Urinary bladder (tissue), 3 donors: ENCODE measurements at regions not wholly inside any gene's neighbourhood (a gene's known extent, or its start where the extent isn't known, plus 50 kb on each side); places are given as distances from the start of the nearest gene placed in this dataset.
A peak's percentile ranks its signal among the peaks of the same experiment; 100 is the strongest.
"Not testable (repeated sequence)": the region's sequence is repeated elsewhere in the genome, so short reads cannot be mapped to it uniquely, and the experiment has no call there.

Experiments
- DNase-seq: peaks from one replicate; pipeline ENCODE4 v3.0.0-alpha.2; 2015; ENCODE audit errors: extremely low spot score
- H3K27ac ChIP-seq: one replicate; pipeline ENCODE4 v1.5.1; 2013; ENCODE audit warnings: low read depth, mild to moderate bottlenecking, moderate library complexity
- H3K36me3 ChIP-seq: one replicate; pipeline ENCODE4 v1.6.1; 2013; ENCODE audit warnings: mild to moderate bottlenecking, moderate library complexity; ENCODE audit not compliant: insufficient read depth
- H3K4me1 ChIP-seq: one replicate; pipeline ENCODE4 v1.6.1; 2013; ENCODE audit warnings: mild to moderate bottlenecking, moderate library complexity; ENCODE audit not compliant: insufficient read depth
- H3K4me3 ChIP-seq: one replicate; pipeline ENCODE4 v1.5.1; 2013; ENCODE audit warnings: low read depth, low read length
- WGBS: extraction: QIAGEN DNeasy Blood & Tissue Kit; methylation state at CpG from one replicate; pipeline ENCODE4 v1.1.7; 2013; 5-methylcytosine and 5-hydroxymethylcytosine counted together
- donor health status: healthy with polysubstance abuse.
- donor health status: healthy.

- Histone ChIP-seq H3K27ac (no peak overlapping the region), H3K36me3 (no peaks in the 10 kb centered on the region), H3K4me1 (no peaks in the 10 kb centered on the region), H3K4me3 (no peak overlapping the region)
- 46% methylated on average over 2 of the region's 2 CpGs for whole genome bisulfite sequencing
- no peak for DNase-seq
Observed at GRCh38 chr2:54065411-54065810, 50.0 kb upstream of the ACYP2 start.

- no peak for DNase-seq
- H3K36me3 ChIP-seq = no peaks in the 10 kb centered on the region
- no peak overlapping the region for H3K27ac ChIP-seq
- 88% methylated on average over 3 of the region's 3 CpGs for WGBS
- no peak overlapping the region for H3K4me3 ChIP-seq
- H3K4me1 ChIP-seq = no peaks in the 10 kb centered on the region
Observed at GRCh38 chr2:54063967-54064535, 51.4 kb upstream of the ACYP2 start.

- 54% methylated on average over 1 of the region's 1 CpG for WGBS
- Histone ChIP-seq H3K36me3 (no peaks in the 10 kb centered on the region), H3K27ac (no peak overlapping the region), H3K4me1 (no peaks in the 10 kb centered on the region), H3K4me3 (no peak overlapping the region)
- no peak for DNase-seq
Observed at GRCh38 chr2:54062401-54062800, 53.0 kb upstream of the ACYP2 start.

- no peaks in the 10 kb centered on the region for H3K36me3 ChIP-seq
- no peak overlapping the region for H3K27ac ChIP-seq
- WGBS = 85% methylated on average over 1 of the region's 1 CpG
- no peaks in the 10 kb centered on the region for H3K4me1 ChIP-seq
- no peak for DNase-seq
- no peak overlapping the region for H3K4me3 ChIP-seq
Observed at GRCh38 chr2:54061272-54061671, 54.1 kb upstream of the ACYP2 start.

- DNase-seq = no peak
- no peak overlapping the region for H3K27ac ChIP-seq
- 38% methylated on average over 1 of the region's 1 CpG for WGBS
- H3K4me1 ChIP-seq = no peaks in the 10 kb centered on the region
- H3K4me3 ChIP-seq = no peak overlapping the region
- H3K36me3 ChIP-seq = no peaks in the 10 kb centered on the region
Observed at GRCh38 chr2:54059986-54060385, 55.4 kb upstream of the ACYP2 start.

GRCh38 chr2:54059504-54059903 is 55.9 kb upstream of the ACYP2 start:
- WGBS = over 99% methylated on average over 3 of the region's 3 CpGs
- no peaks in the 10 kb centered on the region for H3K4me1 ChIP-seq
- H3K27ac ChIP-seq = no peak overlapping the region
- H3K4me3 ChIP-seq = no peak overlapping the region
- DNase-seq = no peak
- no peaks in the 10 kb centered on the region for H3K36me3 ChIP-seq

GRCh38 chr2:54058449-54058848 is 57.0 kb upstream of the ACYP2 start:
- DNase-seq = no peak
- Histone ChIP-seq H3K27ac (no peak overlapping the region), H3K4me3 (no peak overlapping the region), H3K36me3 (no peaks in the 10 kb centered on the region), H3K4me1 (no peaks in the 10 kb centered on the region)
- 93% methylated on average over 1 of the region's 1 CpG for WGBS

- H3K36me3 ChIP-seq = no peaks in the 10 kb centered on the region
- no peak overlapping the region for H3K27ac ChIP-seq
- WGBS = 67% methylated on average over 4 of the region's 4 CpGs
- H3K4me3 ChIP-seq = no peak overlapping the region
- no peak for DNase-seq
- H3K4me1 ChIP-seq = no peaks in the 10 kb centered on the region
Observed at GRCh38 chr2:54054774-54055173, 60.6 kb upstream of the ACYP2 start.

GRCh38 chr2:54054271-54054670 is 61.1 kb upstream of the ACYP2 start:
- WGBS = 69% methylated on average over 3 of the region's 3 CpGs
- DNase-seq = no peak
- Histone ChIP-seq H3K27ac (peak overlapping the region; percentile 56), H3K36me3 (no peaks in the 10 kb centered on the region), H3K4me3 (no peak overlapping the region), H3K4me1 (no peaks in the 10 kb centered on the region)

GRCh38 chr2:54053830-54054229 is 61.6 kb upstream of the ACYP2 start:
- 62% methylated on average over 2 of the region's 2 CpGs for WGBS
- no peak overlapping the region for H3K4me3 ChIP-seq
- no peak overlapping the region for H3K27ac ChIP-seq
- no peaks in the 10 kb centered on the region for H3K4me1 ChIP-seq
- DNase-seq = no peak
- H3K36me3 ChIP-seq = no peaks in the 10 kb centered on the region

- no peak for DNase-seq
- H3K4me1 ChIP-seq = no peaks in the 10 kb centered on the region
- no peaks in the 10 kb centered on the region for H3K36me3 ChIP-seq
- no peak overlapping the region for H3K4me3 ChIP-seq
- WGBS = 95% methylated on average over 4 of the region's 4 CpGs
- no peak overlapping the region for H3K27ac ChIP-seq
Observed at GRCh38 chr2:54052825-54053718, 62.3 kb upstream of the ACYP2 start.

GRCh38 chr2:54050445-54050844 is 65.0 kb upstream of the ACYP2 start:
- WGBS = 71% methylated on average over 2 of the region's 2 CpGs
- DNase-seq = no peak
- Histone ChIP-seq H3K36me3 (no peaks in the 10 kb centered on the region), H3K4me3 (no peak overlapping the region), H3K27ac (no peak overlapping the region), H3K4me1 (no peaks in the 10 kb centered on the region)

- WGBS = 38% methylated on average over 1 of the region's 1 CpG
Observed at GRCh38 chr2:54049365-54049764, 66.0 kb upstream of the ACYP2 start.

GRCh38 chr2:54048896-54049295 is 66.5 kb upstream of the ACYP2 start:
- not testable (repeated sequence) for H3K36me3 ChIP-seq, H3K4me3 ChIP-seq, DNase-seq, H3K4me1 ChIP-seq, H3K27ac ChIP-seq
- 73% methylated on average over 7 of the region's 7 CpGs for WGBS

More at GRCh38 chr2:54049365-54049764, 66.0 kb upstream of the ACYP2 start:
- no peak overlapping the region for H3K4me3 ChIP-seq
- no peaks in the 10 kb centered on the region for H3K4me1 ChIP-seq
- no peaks in the 10 kb centered on the region for H3K36me3 ChIP-seq
- no peak for DNase-seq
- no peak overlapping the region for H3K27ac ChIP-seq
